Raji (cell line): ENCODE measurements at regions not wholly inside any gene's neighbourhood (a gene's known extent, or its start where the extent isn't known, plus 50 kb on each side); places are given as distances from the start of the nearest gene placed in this dataset.

Experiments used
- POLR2A ChIP-seq: IDR thresholded peaks from 2 replicates; pipeline ENCODE4 v1.6.1; 2011; ENCODE audit warnings: low read depth, low read length, control low read depth; ENCODE audit not compliant: insufficient read depth

- TF ChIP-seq POLR2A, result no peak
Measured at GRCh38 chr1:199182186-199182843, 543.5 kb downstream of the PTPRC start.

GRCh38 chr1:199184180-199184579 lies 545.3 kb downstream of the PTPRC start:
- no peak for TF ChIP-seq POLR2A

GRCh38 chr1:199194862-199195261 lies 556.0 kb downstream of the PTPRC start:
- TF ChIP-seq POLR2A, result no peak

- no peak for TF ChIP-seq POLR2A
Measured at GRCh38 chr1:199197695-199198094, 558.9 kb downstream of the PTPRC start.

GRCh38 chr1:199202331-199202730 lies 563.5 kb downstream of the PTPRC start:
- TF ChIP-seq POLR2A, result no peak

GRCh38 chr1:199204231-199204630 lies 565.4 kb downstream of the PTPRC start:
- no peak for TF ChIP-seq POLR2A

GRCh38 chr1:199205740-199206441 lies 567.1 kb downstream of the PTPRC start:
- TF ChIP-seq POLR2A, result no peak

GRCh38 chr1:199208847-199209246 lies 570.0 kb downstream of the PTPRC start:
- TF ChIP-seq POLR2A, result no peak

- TF ChIP-seq POLR2A, result no peak
Measured at GRCh38 chr1:199218065-199218464, 579.2 kb downstream of the PTPRC start.

GRCh38 chr1:199218533-199218932 lies 579.7 kb downstream of the PTPRC start:
- TF ChIP-seq POLR2A, result no peak

GRCh38 chr1:199220031-199220430 lies 581.2 kb downstream of the PTPRC start:
- TF ChIP-seq POLR2A, result no peak

- no peak for TF ChIP-seq POLR2A
Measured at GRCh38 chr1:199221371-199222150, 582.7 kb downstream of the PTPRC start.

- TF ChIP-seq POLR2A, result no peak
Measured at GRCh38 chr1:199223936-199224335, 585.1 kb downstream of the PTPRC start.

- TF ChIP-seq POLR2A, result no peak
Measured at GRCh38 chr1:199226163-199226562, 587.3 kb downstream of the PTPRC start.

GRCh38 chr1:199242147-199242546 lies 603.3 kb downstream of the PTPRC start:
- TF ChIP-seq POLR2A, result no peak

- no peak for TF ChIP-seq POLR2A
Measured at GRCh38 chr1:199242601-199243000, 603.8 kb downstream of the PTPRC start.
